ENCODE measurements at regions not wholly inside any gene's neighbourhood (a gene's known extent, or its start where the extent isn't known, plus 50 kb on each side); places are given as distances from the start of the nearest gene placed in this dataset.
"Not testable (repeated sequence)": the region's sequence is repeated elsewhere in the genome, so short reads cannot be mapped to it uniquely, and the experiment has no call there.

- Mint-ChIP-seq H3K27ac (no peak overlapping the region), H3K27me3 (peaks cover 14% of the 10 kb centered on the region), H3K9me3 (no peaks in the 10 kb centered on the region), H3K4me1 (no peaks in the 10 kb centered on the region), H3K36me3 (ENCODE audit: low read depth) (no peaks in the 10 kb centered on the region), H3K4me3 (no peak overlapping the region)
- no peak for ATAC-seq (replicated peaks)
Measured at GRCh38 chr5:148734518-148734917, 80.2 kb upstream of the HTR4 start.

GRCh38 chr5:148735301-148735835, 81.0 kb upstream of the HTR4 start:
- no peaks in the 10 kb centered on the region for H3K36me3 Mint-ChIP-seq (ENCODE audit: low read depth)
- H3K4me1 Mint-ChIP-seq = no peaks in the 10 kb centered on the region
- peaks cover 17% of the 10 kb centered on the region for H3K27me3 Mint-ChIP-seq
- no peaks in the 10 kb centered on the region for H3K9me3 Mint-ChIP-seq
- no peak overlapping the region for H3K4me3 Mint-ChIP-seq
- H3K27ac Mint-ChIP-seq = no peak overlapping the region
- ATAC-seq (replicated peaks) = no peak

GRCh38 chr5:148739023-148739422, 84.7 kb upstream of the HTR4 start:
- Mint-ChIP-seq H3K4me3 (no peak overlapping the region), H3K4me1 (no peaks in the 10 kb centered on the region), H3K36me3 (ENCODE audit: low read depth) (no peaks in the 10 kb centered on the region)

GRCh38 chr5:148739524-148739923, 85.2 kb upstream of the HTR4 start:
- no peaks in the 10 kb centered on the region for H3K4me1 Mint-ChIP-seq
- ATAC-seq (replicated peaks) = no peak
- H3K36me3 Mint-ChIP-seq (ENCODE audit: low read depth) = no peaks in the 10 kb centered on the region
- H3K27ac Mint-ChIP-seq = no peak overlapping the region
- no peak overlapping the region for H3K4me3 Mint-ChIP-seq
- no peaks in the 10 kb centered on the region for H3K9me3 Mint-ChIP-seq
- H3K27me3 Mint-ChIP-seq = peaks cover 21% of the 10 kb centered on the region

More at GRCh38 chr5:148739023-148739422, 84.7 kb upstream of the HTR4 start:
- no peak overlapping the region for H3K27ac Mint-ChIP-seq
- peaks cover 21% of the 10 kb centered on the region for H3K27me3 Mint-ChIP-seq
- no peaks in the 10 kb centered on the region for H3K9me3 Mint-ChIP-seq
- no peak for ATAC-seq (replicated peaks)

GRCh38 chr5:148740079-148740858, 85.9 kb upstream of the HTR4 start:
- no peak for ATAC-seq (replicated peaks)
- H3K4me3 Mint-ChIP-seq = no peak overlapping the region
- no peaks in the 10 kb centered on the region for H3K4me1 Mint-ChIP-seq
- no peaks in the 10 kb centered on the region for H3K36me3 Mint-ChIP-seq (ENCODE audit: low read depth)
- peaks cover 25% of the 10 kb centered on the region for H3K27me3 Mint-ChIP-seq
- no peaks in the 10 kb centered on the region for H3K9me3 Mint-ChIP-seq
- H3K27ac Mint-ChIP-seq = no peak overlapping the region

- no peak for ATAC-seq (replicated peaks)
- Mint-ChIP-seq H3K4me3 (no peak overlapping the region), H3K27ac (no peak overlapping the region), H3K27me3 (peaks cover 25% of the 10 kb centered on the region), H3K9me3 (no peaks in the 10 kb centered on the region), H3K36me3 (ENCODE audit: low read depth) (no peaks in the 10 kb centered on the region), H3K4me1 (no peaks in the 10 kb centered on the region)
Measured at GRCh38 chr5:148740966-148741742, 85.3 kb upstream of the ADRB2 start.

- not testable (repeated sequence) for H3K4me1 Mint-ChIP-seq; H3K36me3 Mint-ChIP-seq (ENCODE audit: low read depth); ATAC-seq (replicated peaks); H3K27ac Mint-ChIP-seq; H3K4me3 Mint-ChIP-seq; H3K9me3 Mint-ChIP-seq
- peaks cover 22% of the 10 kb centered on the region for H3K27me3 Mint-ChIP-seq
Measured at GRCh38 chr5:148741766-148742165, 84.6 kb upstream of the ADRB2 start.

GRCh38 chr5:148744380-148744779, 82.0 kb upstream of the ADRB2 start:
- not testable (repeated sequence) for H3K36me3 Mint-ChIP-seq (ENCODE audit: low read depth); H3K9me3 Mint-ChIP-seq; H3K4me1 Mint-ChIP-seq; H3K27ac Mint-ChIP-seq; H3K4me3 Mint-ChIP-seq; ATAC-seq (replicated peaks)
- peaks cover 12% of the 10 kb centered on the region for H3K27me3 Mint-ChIP-seq

GRCh38 chr5:148746826-148747535, 79.4 kb upstream of the ADRB2 start:
- Mint-ChIP-seq H3K4me1 (no peaks in the 10 kb centered on the region), H3K27ac (no peak overlapping the region), H3K4me3 (no peak overlapping the region), H3K9me3 (no peaks in the 10 kb centered on the region), H3K36me3 (ENCODE audit: low read depth) (no peaks in the 10 kb centered on the region), H3K27me3 (peaks cover 7% of the 10 kb centered on the region)
- ATAC-seq (replicated peaks) = no peak

- peaks cover 4% of the 10 kb centered on the region for H3K27me3 Mint-ChIP-seq
- no peak for ATAC-seq (replicated peaks)
- H3K36me3 Mint-ChIP-seq (ENCODE audit: low read depth) = no peaks in the 10 kb centered on the region
- H3K4me3 Mint-ChIP-seq = no peak overlapping the region
- no peak overlapping the region for H3K27ac Mint-ChIP-seq
- no peaks in the 10 kb centered on the region for H3K4me1 Mint-ChIP-seq
- H3K9me3 Mint-ChIP-seq = no peaks in the 10 kb centered on the region
Measured at GRCh38 chr5:148747536-148747906, 78.9 kb upstream of the ADRB2 start.

- Mint-ChIP-seq H3K9me3 (no peaks in the 10 kb centered on the region), H3K36me3 (ENCODE audit: low read depth) (no peaks in the 10 kb centered on the region), H3K27me3 (peaks cover 4% of the 10 kb centered on the region), H3K27ac (no peak overlapping the region), H3K4me3 (no peak overlapping the region), H3K4me1 (no peaks in the 10 kb centered on the region)
- ATAC-seq (replicated peaks) = no peak
Measured at GRCh38 chr5:148748702-148749392, 77.6 kb upstream of the ADRB2 start.

GRCh38 chr5:148750614-148751013, 75.8 kb upstream of the ADRB2 start:
- no peak overlapping the region for H3K27ac Mint-ChIP-seq
- no peaks in the 10 kb centered on the region for H3K36me3 Mint-ChIP-seq (ENCODE audit: low read depth)
- no peak for ATAC-seq (replicated peaks)
- peaks cover 3% of the 10 kb centered on the region for H3K27me3 Mint-ChIP-seq
- peaks cover 4% of the 10 kb centered on the region for H3K9me3 Mint-ChIP-seq
- H3K4me3 Mint-ChIP-seq = no peak overlapping the region
- no peaks in the 10 kb centered on the region for H3K4me1 Mint-ChIP-seq

GRCh38 chr5:148751025-148751424, 75.4 kb upstream of the ADRB2 start:
- Mint-ChIP-seq H3K27me3 (peaks cover 4% of the 10 kb centered on the region), H3K9me3 (peaks cover 4% of the 10 kb centered on the region), H3K4me3 (no peak overlapping the region), H3K4me1 (no peaks in the 10 kb centered on the region), H3K27ac (no peak overlapping the region), H3K36me3 (ENCODE audit: low read depth) (no peaks in the 10 kb centered on the region)
- ATAC-seq (replicated peaks) = no peak

GRCh38 chr5:148752375-148752774, 74.0 kb upstream of the ADRB2 start:
- H3K36me3 Mint-ChIP-seq (ENCODE audit: low read depth); H3K4me3 Mint-ChIP-seq; H3K27ac Mint-ChIP-seq; H3K4me1 Mint-ChIP-seq; ATAC-seq (replicated peaks); H3K27me3 Mint-ChIP-seq; H3K9me3 Mint-ChIP-seq: not testable (repeated sequence)

All from activated T-helper 17 cell treated with anti-CD3 and anti-CD28 coated beads, Interleukin-2, amount 50 U/mL, for 72 hours (primary cell).